ENCODE measurements at regions not wholly inside any gene's neighbourhood (a gene's known extent, or its start where the extent isn't known, plus 50 kb on each side); places are given as distances from the start of the nearest gene placed in this dataset.

GRCh38 chr4:57498251-57498650 lies 388.1 kb upstream of the IGFBP7 start:
- DNase-seq (ENCODE audit: low read depth in 2 of 3, low spot score in 1 of 3) = no peak

- no peak for DNase-seq (ENCODE audit: low read depth in 2 of 3, low spot score in 1 of 3)
These were observed 386.7 kb upstream of the IGFBP7 start for GRCh38 chr4:57496697-57497471.

- no peak for DNase-seq (ENCODE audit: low read depth in 2 of 3, low spot score in 1 of 3)
These were observed 384.6 kb upstream of the IGFBP7 start for GRCh38 chr4:57494821-57495220.

GRCh38 chr4:57492251-57492878 lies 382.2 kb upstream of the IGFBP7 start:
- DNase-seq (ENCODE audit: low read depth in 2 of 3, low spot score in 1 of 3) = no peak

- no peak for DNase-seq (ENCODE audit: low read depth in 2 of 3, low spot score in 1 of 3)
These were observed 381.2 kb upstream of the IGFBP7 start for GRCh38 chr4:57491388-57491787.

GRCh38 chr4:57490520-57491255 lies 380.5 kb upstream of the IGFBP7 start:
- DNase-seq (ENCODE audit: low read depth in 2 of 3, low spot score in 1 of 3) = no peak

GRCh38 chr4:57488366-57489162 lies 378.4 kb upstream of the IGFBP7 start:
- no peak for DNase-seq (ENCODE audit: low read depth in 2 of 3, low spot score in 1 of 3)

GRCh38 chr4:57475424-57475823 lies 365.2 kb upstream of the IGFBP7 start:
- DNase-seq (ENCODE audit: low read depth in 2 of 3, low spot score in 1 of 3) = no peak

- DNase-seq (ENCODE audit: low read depth in 2 of 3, low spot score in 1 of 3) = no peak
These were observed 355.3 kb upstream of the IGFBP7 start for GRCh38 chr4:57465321-57466056.

- no peak for DNase-seq (ENCODE audit: low read depth in 2 of 3, low spot score in 1 of 3)
These were observed 352.7 kb upstream of the IGFBP7 start for GRCh38 chr4:57462843-57463242.

GRCh38 chr4:57460967-57461366 lies 350.8 kb upstream of the IGFBP7 start:
- no peak for DNase-seq (ENCODE audit: low read depth in 2 of 3, low spot score in 1 of 3)

GRCh38 chr4:57448901-57449300 lies 338.7 kb upstream of the IGFBP7 start:
- DNase-seq (ENCODE audit: low read depth in 2 of 3, low spot score in 1 of 3) = no peak

GRCh38 chr4:57448452-57448851 lies 338.3 kb upstream of the IGFBP7 start:
- DNase-seq (ENCODE audit: low read depth in 2 of 3, low spot score in 1 of 3) = no peak

- DNase-seq (ENCODE audit: low read depth in 2 of 3, low spot score in 1 of 3) = no peak
These were observed 336.1 kb upstream of the IGFBP7 start for GRCh38 chr4:57446266-57446665.

GRCh38 chr4:57445686-57446085 lies 335.5 kb upstream of the IGFBP7 start:
- DNase-seq (ENCODE audit: low read depth in 2 of 3, low spot score in 1 of 3) = no peak

- no peak for DNase-seq (ENCODE audit: low read depth in 2 of 3, low spot score in 1 of 3)
These were observed 334.5 kb upstream of the IGFBP7 start for GRCh38 chr4:57444671-57445070.

- no peak for DNase-seq (ENCODE audit: low read depth in 2 of 3, low spot score in 1 of 3)
These were observed 333.6 kb upstream of the IGFBP7 start for GRCh38 chr4:57443787-57444186.

- DNase-seq (ENCODE audit: low read depth in 2 of 3, low spot score in 1 of 3) = no peak
These were observed 333.1 kb upstream of the IGFBP7 start for GRCh38 chr4:57443308-57443707.

- DNase-seq (ENCODE audit: low read depth in 2 of 3, low spot score in 1 of 3) = no peak
These were observed 332.7 kb upstream of the IGFBP7 start for GRCh38 chr4:57442831-57443291.

- no peak for DNase-seq (ENCODE audit: low read depth in 2 of 3, low spot score in 1 of 3)
These were observed 332.1 kb upstream of the IGFBP7 start for GRCh38 chr4:57442241-57442640.

GRCh38 chr4:57437649-57438048 lies 327.5 kb upstream of the IGFBP7 start:
- no peak for DNase-seq (ENCODE audit: low read depth in 2 of 3, low spot score in 1 of 3)
